Right ventricle myocardium superior (tissue), 1 donor: ENCODE measurements at regions not wholly inside any gene's neighbourhood (a gene's known extent, or its start where the extent isn't known, plus 50 kb on each side); places are given as distances from the start of the nearest gene placed in this dataset.

ENCODE experiments used
- microRNA-seq: library from miRNA; unstranded; fragments of <30 nt; microRNA quantifications from one replicate; pipeline ENCODE4 v1.2.0, GENCODE V29; 2020
- donor health status: DM: no; HTN: yes; CAD: no; lungs with severe emphysema.

Small RNAs in the stretch of these regions (microRNA-seq; reads per million reads assigned to microRNA genes)
- gene MIR181A1 = 491 reads per million, percentile 76 among the genes with 10 or more reads in this experiment
- gene MIR181B1 = 2.3 reads per million
